ENCODE measurements at regions not wholly inside any gene's neighbourhood (a gene's known extent, or its start where the extent isn't known, plus 50 kb on each side); places are given as distances from the start of the nearest gene placed in this dataset.

- TF ChIP-seq EZH2 (IDR thresholded peaks at IDR 0.05; ENCODE audit: low read length, unreplicated experiment): no peak
- TF ChIP-seq CTCF (conservative IDR thresholded peaks at IDR 0.05; ENCODE audit: low read depth, low read length): no peak
Measured at GRCh38 chr2:123363826-123364225, 661.3 kb upstream of the CNTNAP5 start.

Data from PC-3 (cell line).